MM.1S (cell line): ENCODE measurements at regions not wholly inside any gene's neighbourhood (a gene's known extent, or its start where the extent isn't known, plus 50 kb on each side); places are given as distances from the start of the nearest gene placed in this dataset.

Experiments
- DNase-seq: peaks from one replicate; pipeline ENCODE4 v3.0.0-alpha.2; 2015
- H2AFZ ChIP-seq: fragments of 300-600 bp; sonication (generic); 2 replicates; pipeline ENCODE4 v1.6.0; 2016; ENCODE audit warnings: antibody characterized with exemption, low read length
- H3F3A ChIP-seq: fragments of 300-600 bp; sonication (generic); 2 replicates; pipeline ENCODE4 v1.6.1; 2016; ENCODE audit warnings: mild to moderate bottlenecking, antibody characterized with exemption, low read length, moderate library complexity, mixed read lengths; ENCODE audit not compliant: insufficient read depth
- H3K27ac ChIP-seq: fragments of 300-600 bp; sonication (generic); 2 replicates; pipeline ENCODE4 v1.5.1; 2016; ENCODE audit warnings: mild to moderate bottlenecking, low read length
- H3K27me3 ChIP-seq: fragments of 300-600 bp; sonication (generic); replicated peaks from 2 replicates; pipeline ENCODE4 v1.6.0; 2016; ENCODE audit warnings: low read length; ENCODE audit not compliant: insufficient read depth
- H3K36me3 ChIP-seq: fragments of 300-600 bp; sonication (generic); replicated peaks from 2 replicates; pipeline ENCODE4 v1.6.1; 2016; ENCODE audit warnings: mild to moderate bottlenecking, low read length, mixed read lengths; ENCODE audit not compliant: insufficient read depth
- H3K4me1 ChIP-seq: fragments of 300-600 bp; sonication (generic); 2 replicates; pipeline ENCODE4 v1.6.1; 2016; ENCODE audit warnings: low read length, mixed read lengths
- H3K4me2 ChIP-seq: fragments of 300-600 bp; sonication (generic); 2 replicates; pipeline ENCODE4 v1.6.0; 2016; ENCODE audit warnings: low read depth, low read length
- H3K4me3 ChIP-seq: fragments of 300-600 bp; sonication (generic); 2 replicates; pipeline ENCODE4 v1.5.1; 2016; ENCODE audit warnings: low read length, mixed read lengths
- H3K79me2 ChIP-seq: fragments of 300-600 bp; sonication (generic); 2 replicates; pipeline ENCODE4 v1.6.1; 2016; ENCODE audit warnings: mixed run types, low read length, mixed read lengths
- H3K9ac ChIP-seq: fragments of 300-600 bp; sonication (generic); 2 replicates; pipeline ENCODE4 v1.6.1; 2016; ENCODE audit warnings: low read length, mixed read lengths
- H3K9me2 ChIP-seq: fragments of 300-600 bp; sonication (generic); replicated peaks from 2 replicates; pipeline ENCODE4 v1.6.1; 2016; ENCODE audit warnings: mild to moderate bottlenecking, low read length, mixed read lengths; ENCODE audit not compliant: insufficient read depth
- H3K9me3 ChIP-seq: fragments of 300-600 bp; sonication (generic); replicated peaks from 2 replicates; pipeline ENCODE4 v1.6.1; 2016; ENCODE audit warnings: mild to moderate bottlenecking, low read length, mixed read lengths; ENCODE audit not compliant: insufficient read depth
- H4K20me1 ChIP-seq: fragments of 300-600 bp; sonication (generic); 2 replicates; pipeline ENCODE4 v1.6.1; 2016; ENCODE audit warnings: mild to moderate bottlenecking, low read length, moderate library complexity, mixed read lengths; ENCODE audit not compliant: insufficient read depth
- EZH2 ChIP-seq: fragments of 300-600 bp; sonication (generic); optimal IDR thresholded peaks from 2 replicates; pipeline ENCODE3; 2017; ENCODE audit warnings: low read depth, mild to moderate bottlenecking, antibody characterized with exemption, low read length, mixed read lengths
- EZH2phosphoT487 ChIP-seq: fragments of 300-600 bp; sonication (generic); IDR thresholded peaks from 2 replicates; pipeline ENCODE4 v1.6.1; 2018; ENCODE audit warnings: antibody characterized with exemption, low read length
- TF ChIP-seq, protein P1 (sequence below): fragments of 300-600 bp; sonication (generic); IDR thresholded peaks from 2 replicates; pipeline ENCODE4 v1.5.1; 2016; ENCODE audit warnings: antibody characterized with exemption, low read length, mixed read lengths

DNA sequence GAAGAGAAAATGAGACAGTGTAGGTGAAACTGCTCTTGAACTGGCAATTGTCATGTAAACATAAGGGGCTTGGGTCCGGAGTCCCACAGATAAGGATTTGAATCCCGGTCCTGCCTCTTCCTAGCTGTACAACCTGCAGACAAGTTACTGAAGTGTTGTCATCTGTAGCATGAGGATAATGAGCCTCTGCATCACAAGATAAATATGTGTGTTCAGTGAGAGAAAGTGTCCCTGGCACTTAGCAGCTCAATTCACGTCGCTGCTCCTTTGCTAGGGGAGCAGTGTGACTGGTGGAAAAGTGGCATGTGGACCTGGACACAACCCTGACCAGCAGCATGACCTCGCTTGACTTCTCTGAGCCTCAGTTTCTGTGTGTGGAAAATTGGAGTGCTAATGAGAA, 73.7 kb upstream of the NECTIN1 start:
- no peaks in the 10 kb centered on the region for H4K20me1 ChIP-seq
- H3K9me2 ChIP-seq, result no peaks in the 10 kb centered on the region
- H2AFZ ChIP-seq, result no peak overlapping the region
- H3F3A ChIP-seq, result no peaks in the 10 kb centered on the region
- H3K9me3 ChIP-seq, result no peaks in the 10 kb centered on the region
- H3K4me1 ChIP-seq, result no peaks in the 10 kb centered on the region
- H3K27me3 ChIP-seq, result peaks cover 16% of the 10 kb centered on the region; the same call in 1 of the 2 replicates
- no peak overlapping the region for H3K27ac ChIP-seq
- no peaks in the 10 kb centered on the region for H3K36me3 ChIP-seq
- no peak overlapping the region for H3K9ac ChIP-seq
- TF ChIP-seq EZH2 (no peak), EZH2phosphoT487 (no peak)
- TF ChIP-seq, protein P1, sequence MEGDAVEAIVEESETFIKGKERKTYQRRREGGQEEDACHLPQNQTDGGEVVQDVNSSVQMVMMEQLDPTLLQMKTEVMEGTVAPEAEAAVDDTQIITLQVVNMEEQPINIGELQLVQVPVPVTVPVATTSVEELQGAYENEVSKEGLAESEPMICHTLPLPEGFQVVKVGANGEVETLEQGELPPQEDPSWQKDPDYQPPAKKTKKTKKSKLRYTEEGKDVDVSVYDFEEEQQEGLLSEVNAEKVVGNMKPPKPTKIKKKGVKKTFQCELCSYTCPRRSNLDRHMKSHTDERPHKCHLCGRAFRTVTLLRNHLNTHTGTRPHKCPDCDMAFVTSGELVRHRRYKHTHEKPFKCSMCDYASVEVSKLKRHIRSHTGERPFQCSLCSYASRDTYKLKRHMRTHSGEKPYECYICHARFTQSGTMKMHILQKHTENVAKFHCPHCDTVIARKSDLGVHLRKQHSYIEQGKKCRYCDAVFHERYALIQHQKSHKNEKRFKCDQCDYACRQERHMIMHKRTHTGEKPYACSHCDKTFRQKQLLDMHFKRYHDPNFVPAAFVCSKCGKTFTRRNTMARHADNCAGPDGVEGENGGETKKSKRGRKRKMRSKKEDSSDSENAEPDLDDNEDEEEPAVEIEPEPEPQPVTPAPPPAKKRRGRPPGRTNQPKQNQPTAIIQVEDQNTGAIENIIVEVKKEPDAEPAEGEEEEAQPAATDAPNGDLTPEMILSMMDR, result no peak
- no peaks in the 10 kb centered on the region for H3K79me2 ChIP-seq
- H3K4me2 ChIP-seq, result no peak overlapping the region
- no peak for DNase-seq
- no peak overlapping the region for H3K4me3 ChIP-seq

DNA sequence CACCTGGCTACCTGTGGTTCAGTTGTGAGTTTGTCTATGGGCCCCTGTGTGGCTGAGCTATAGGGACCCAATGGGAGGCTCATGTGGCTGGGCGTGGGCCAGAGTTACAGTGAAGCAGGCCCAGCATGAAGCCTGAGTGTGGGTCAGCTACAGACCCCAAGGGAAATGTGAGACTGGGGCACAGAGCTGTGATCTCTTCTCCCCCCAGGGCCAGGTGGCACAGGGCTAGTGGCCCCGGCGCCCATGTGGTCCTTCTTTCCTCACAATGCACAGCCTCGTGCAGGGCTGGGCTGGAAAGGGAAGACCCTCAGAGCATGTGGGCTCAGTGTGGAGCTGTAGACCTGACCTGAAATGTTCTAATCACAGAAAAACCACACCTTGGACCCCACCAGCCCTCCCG, 71.6 kb upstream of the NECTIN1 start:
- Histone ChIP-seq H3K4me3 (no peak overlapping the region), H3K27me3 (peaks cover 25% of the 10 kb centered on the region; the same call in 1 of the 2 replicates), H3K79me2 (no peaks in the 10 kb centered on the region), H3K9me3 (no peaks in the 10 kb centered on the region), H2AFZ (no peak overlapping the region), H3K4me2 (no peak overlapping the region), H4K20me1 (no peaks in the 10 kb centered on the region), H3K9me2 (no peaks in the 10 kb centered on the region), H3K36me3 (no peaks in the 10 kb centered on the region), H3F3A (no peaks in the 10 kb centered on the region), H3K27ac (no peak overlapping the region), H3K4me1 (no peaks in the 10 kb centered on the region), H3K9ac (no peak overlapping the region)
- TF ChIP-seq, protein P1, result no peak
- no peak for TF ChIP-seq EZH2
- TF ChIP-seq EZH2phosphoT487, result no peak
- no peak for DNase-seq

DNA sequence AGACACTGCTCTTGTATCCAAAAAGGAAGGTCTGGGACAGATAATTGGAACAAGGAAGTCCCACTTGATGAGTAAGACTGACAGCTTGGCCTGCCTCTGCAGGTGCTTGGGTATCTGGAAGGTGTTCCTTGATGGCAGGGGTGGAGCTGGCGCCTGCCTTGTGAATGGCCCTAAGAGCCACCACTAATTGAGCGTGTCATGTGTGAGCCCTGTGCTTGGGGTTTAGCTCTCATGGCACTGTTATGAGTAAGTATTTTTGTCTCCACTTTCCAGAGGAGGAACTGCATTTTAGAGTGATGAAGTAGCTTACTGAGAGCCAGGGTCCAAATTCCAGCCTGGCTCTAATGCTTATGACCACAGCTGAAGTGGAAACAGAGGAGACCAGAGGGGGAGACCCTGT, 71.2 kb upstream of the NECTIN1 start:
- H3K9me2 ChIP-seq, result no peaks in the 10 kb centered on the region
- peaks cover 27% of the 10 kb centered on the region; the same call in 1 of the 2 replicates for H3K27me3 ChIP-seq
- no peaks in the 10 kb centered on the region for H3K9me3 ChIP-seq
- no peak overlapping the region for H3K27ac ChIP-seq
- no peaks in the 10 kb centered on the region for H3K36me3 ChIP-seq
- H3K4me2 ChIP-seq, result no peak overlapping the region
- H3K4me3 ChIP-seq, result no peak overlapping the region
- no peaks in the 10 kb centered on the region for H3F3A ChIP-seq
- H2AFZ ChIP-seq, result no peak overlapping the region
- H3K9ac ChIP-seq, result no peak overlapping the region
- no peaks in the 10 kb centered on the region for H3K4me1 ChIP-seq
- DNase-seq, result no peak
- TF ChIP-seq EZH2 (no peak), EZH2phosphoT487 (no peak)
- TF ChIP-seq, protein P1, result no peak
- H4K20me1 ChIP-seq, result no peaks in the 10 kb centered on the region
- no peaks in the 10 kb centered on the region for H3K79me2 ChIP-seq
